ENCODE measurements at regions not wholly inside any gene's neighbourhood (a gene's known extent, or its start where the extent isn't known, plus 50 kb on each side); places are given as distances from the start of the nearest gene placed in this dataset.

- no peak for FAIRE-seq
Measured at GRCh38 chr1:232303222-232303620, 326.7 kb downstream of the SIPA1L2 start.

- FAIRE-seq, result no peak
Measured at GRCh38 chr1:232302376-232303221, 327.3 kb downstream of the SIPA1L2 start.

GRCh38 chr1:232301246-232301645 is 328.7 kb downstream of the SIPA1L2 start:
- FAIRE-seq, result no peak

- FAIRE-seq, result no peak
Measured at GRCh38 chr1:232300466-232300865, 329.5 kb downstream of the SIPA1L2 start.

- no peak for FAIRE-seq
Measured at GRCh38 chr1:232296461-232296860, 333.5 kb downstream of the SIPA1L2 start.

GRCh38 chr1:232293361-232293760 is 336.6 kb downstream of the SIPA1L2 start:
- FAIRE-seq, result no peak

GRCh38 chr1:232292818-232293217 is 337.1 kb downstream of the SIPA1L2 start:
- no peak for FAIRE-seq

- FAIRE-seq, result no peak
Measured at GRCh38 chr1:232292239-232292638, 337.7 kb downstream of the SIPA1L2 start.

GRCh38 chr1:232291681-232292080 is 338.3 kb downstream of the SIPA1L2 start:
- no peak for FAIRE-seq

- no peak for FAIRE-seq
Measured at GRCh38 chr1:232291261-232291660, 338.7 kb downstream of the SIPA1L2 start.

- no peak for FAIRE-seq
Measured at GRCh38 chr1:232290570-232290969, 339.4 kb downstream of the SIPA1L2 start.

- no peak for FAIRE-seq
Measured at GRCh38 chr1:232287676-232288569, 342.0 kb downstream of the SIPA1L2 start.

GRCh38 chr1:232285138-232285537 is 344.8 kb downstream of the SIPA1L2 start:
- FAIRE-seq, result no peak

GRCh38 chr1:232283864-232284263 is 346.1 kb downstream of the SIPA1L2 start:
- no peak for FAIRE-seq

GRCh38 chr1:232282498-232282897 is 347.4 kb downstream of the SIPA1L2 start:
- FAIRE-seq, result no peak

GRCh38 chr1:232280910-232281309 is 349.0 kb downstream of the SIPA1L2 start:
- no peak for FAIRE-seq

- FAIRE-seq, result no peak
Measured at GRCh38 chr1:232279909-232280400, 350.0 kb downstream of the SIPA1L2 start.

GRCh38 chr1:232278925-232279324 is 351.0 kb downstream of the SIPA1L2 start:
- FAIRE-seq, result no peak

- no peak for FAIRE-seq
Measured at GRCh38 chr1:232276651-232277050, 353.3 kb downstream of the SIPA1L2 start.

GRCh38 chr1:232274999-232275710 is 354.8 kb downstream of the SIPA1L2 start:
- FAIRE-seq, result no peak

GRCh38 chr1:232274236-232274855 is 355.6 kb downstream of the SIPA1L2 start:
- no peak for FAIRE-seq

GRCh38 chr1:232273011-232273410 is 356.9 kb downstream of the SIPA1L2 start:
- FAIRE-seq, result no peak

Measured in TTC549 (cell line).